Fibroblast of the aortic adventitia (primary cell): ENCODE measurements at regions not wholly inside any gene's neighbourhood (a gene's known extent, or its start where the extent isn't known, plus 50 kb on each side); places are given as distances from the start of the nearest gene placed in this dataset.

ENCODE experiments used
- DNase-seq: peaks from one replicate; pipeline ENCODE4 v3.0.0-alpha.2; 2010; ENCODE audit warnings: low read depth
- H3K4me3 ChIP-seq: 2 replicates; pipeline ENCODE4 v1.5.1; 2011; ENCODE audit warnings: low read depth, mild to moderate bottlenecking, control low read depth, low read length, moderate library complexity
- CTCF ChIP-seq: IDR thresholded peaks from 2 replicates; pipeline ENCODE4 v1.5.1; 2011; ENCODE audit warnings: mild to moderate bottlenecking, low read length, control low read depth, inconsistent platforms; ENCODE audit not compliant: insufficient read depth

- DNase-seq, result no peak
- no peak overlapping the region for H3K4me3 ChIP-seq
- TF ChIP-seq CTCF, result no peak
These were observed 386.2 kb downstream of the TMEM114 start for GRCh38 chr16:8204096-8204495.

- no peak overlapping the region for H3K4me3 ChIP-seq
- TF ChIP-seq CTCF, result no peak
- DNase-seq, result no peak
These were observed 387.2 kb downstream of the TMEM114 start for GRCh38 chr16:8203101-8203500.

- TF ChIP-seq CTCF, result no peak
- no peak for DNase-seq
- no peak overlapping the region for H3K4me3 ChIP-seq
These were observed 389.5 kb downstream of the TMEM114 start for GRCh38 chr16:8200839-8201238.

- no peak overlapping the region for H3K4me3 ChIP-seq
- no peak for DNase-seq
- TF ChIP-seq CTCF, result no peak
These were observed 390.9 kb downstream of the TMEM114 start for GRCh38 chr16:8199390-8199789.

GRCh38 chr16:8194794-8195193, 395.5 kb downstream of the TMEM114 start:
- no peak for DNase-seq
- no peak for TF ChIP-seq CTCF
- no peak overlapping the region for H3K4me3 ChIP-seq

- TF ChIP-seq CTCF, result no peak
- no peak for DNase-seq
- H3K4me3 ChIP-seq, result no peak overlapping the region
These were observed 401.5 kb downstream of the TMEM114 start for GRCh38 chr16:8188841-8189240.

GRCh38 chr16:8187782-8188372, 402.4 kb downstream of the TMEM114 start:
- no peak for DNase-seq
- no peak overlapping the region for H3K4me3 ChIP-seq

More at GRCh38 chr16:8187782-8188372, 402.4 kb downstream of the TMEM114 start:
- no peak for TF ChIP-seq CTCF
